HG02870 (cell line): ENCODE measurements at regions not wholly inside any gene's neighbourhood (a gene's known extent, or its start where the extent isn't known, plus 50 kb on each side); places are given as distances from the start of the nearest gene placed in this dataset.

Experiments used
- ATAC-seq: cut with Tn5 transposase; IDR thresholded peaks from one replicate; pipeline ENCODE4 v1.9.1; 2021; ENCODE audit warnings: mild to moderate bottlenecking, moderate library complexity; ENCODE audit not compliant: unreplicated experiment

GRCh38 chr16:76222853-76223252, 54.3 kb upstream of the CNTNAP4 start:
- ATAC-seq: no peak

- no peak for ATAC-seq
Measured at GRCh38 chr16:76226011-76226410, 51.2 kb upstream of the CNTNAP4 start.

GRCh38 chr16:76226481-76226880, 50.7 kb upstream of the CNTNAP4 start:
- ATAC-seq: no peak
